ENCODE measurements at regions not wholly inside any gene's neighbourhood (a gene's known extent, or its start where the extent isn't known, plus 50 kb on each side); places are given as distances from the start of the nearest gene placed in this dataset.

GRCh38 chr14:25501749-25502148 lies 451.8 kb upstream of the STXBP6 start:
- no peak for ATAC-seq
- Histone ChIP-seq H3K27ac (no peak overlapping the region), H3K9me3 (no peaks in the 10 kb centered on the region), H3K36me3 (no peaks in the 10 kb centered on the region), H3K4me1 (no peaks in the 10 kb centered on the region), H3K4me3 (no peak overlapping the region), H3K27me3 (no peaks in the 10 kb centered on the region)
- intact Hi-C loops (cut with DNase I), result no loop called here
- TF ChIP-seq CTCF (IDR thresholded peaks at IDR 0.05), result no peak
- no peak for DNase-seq
- 89 to 90% methylated on average over 6 of the region's 6 CpGs for WGBS, 2 donors

- no peaks in the 10 kb centered on the region for H3K4me1 ChIP-seq
- intact Hi-C loops (cut with DNase I), result no loop called here
- TF ChIP-seq CTCF (IDR thresholded peaks at IDR 0.05), result no peak
- ATAC-seq, result no peak
- H3K27me3 ChIP-seq, result no peaks in the 10 kb centered on the region
- DNase-seq, result no peak
- no peak overlapping the region for H3K27ac ChIP-seq
- 67 to 89% methylated on average over 3 of the region's 3 CpGs for WGBS, 2 donors
- no peaks in the 10 kb centered on the region for H3K9me3 ChIP-seq
- no peaks in the 10 kb centered on the region for H3K36me3 ChIP-seq
- no peak overlapping the region for H3K4me3 ChIP-seq
These were observed 439.0 kb upstream of the STXBP6 start for GRCh38 chr14:25488961-25489360.

GRCh38 chr14:25485381-25485780 lies 435.4 kb upstream of the STXBP6 start:
- ATAC-seq (no peak), DNase-seq (no peak)
- 33 to 37% methylated on average over 1 of the region's 1 CpG for WGBS, 2 donors
- no peak for TF ChIP-seq CTCF (IDR thresholded peaks at IDR 0.05)
- no peaks in the 10 kb centered on the region for H3K36me3 ChIP-seq
- intact Hi-C loops (cut with DNase I), result no loop called here
- no peaks in the 10 kb centered on the region for H3K4me1 ChIP-seq
- no peaks in the 10 kb centered on the region for H3K9me3 ChIP-seq
- H3K4me3 ChIP-seq, result no peak overlapping the region
- no peaks in the 10 kb centered on the region for H3K27me3 ChIP-seq
- H3K27ac ChIP-seq, result no peak overlapping the region

- intact Hi-C loops (cut with DNase I), result no loop called here
- 52% methylated on average over 1 of the region's 1 CpG for WGBS, 2 donors
- no peak for TF ChIP-seq CTCF (IDR thresholded peaks at IDR 0.05)
- Histone ChIP-seq H3K4me3 (no peak overlapping the region), H3K4me1 (no peaks in the 10 kb centered on the region), H3K9me3 (no peaks in the 10 kb centered on the region), H3K36me3 (no peaks in the 10 kb centered on the region), H3K27me3 (no peaks in the 10 kb centered on the region), H3K27ac (no peak overlapping the region)
- ATAC-seq (no peak), DNase-seq (no peak)
These were observed 435.0 kb upstream of the STXBP6 start for GRCh38 chr14:25484906-25485305.

GRCh38 chr14:25484235-25484634 lies 434.3 kb upstream of the STXBP6 start:
- no peak for TF ChIP-seq CTCF (IDR thresholded peaks at IDR 0.05)
- no peak overlapping the region for H3K27ac ChIP-seq
- no peaks in the 10 kb centered on the region for H3K4me1 ChIP-seq
- WGBS, 2 donors, result 72 to 78% methylated on average over 1 of the region's 1 CpG
- ATAC-seq (no peak), DNase-seq (no peak)
- H3K36me3 ChIP-seq, result no peaks in the 10 kb centered on the region
- H3K27me3 ChIP-seq, result no peaks in the 10 kb centered on the region
- intact Hi-C loops (cut with DNase I), result no loop called here
- no peak overlapping the region for H3K4me3 ChIP-seq
- no peaks in the 10 kb centered on the region for H3K9me3 ChIP-seq

All from heart right ventricle (tissue), 16 donors.